ENCODE measurements at regions not wholly inside any gene's neighbourhood (a gene's known extent, or its start where the extent isn't known, plus 50 kb on each side); places are given as distances from the start of the nearest gene placed in this dataset.

GRCh38 chr3:154515921-154516320 is 85.9 kb upstream of the GPR149 start:
- TF ChIP-seq CTCF (IDR thresholded peaks at IDR 0.05 in 8 of 11, conservative IDR thresholded peaks at IDR 0.05 in 3 of 11) (no peak), POLR2A (IDR thresholded peaks at IDR 0.05) (no peak), POLR2AphosphoS5 (IDR thresholded peaks at IDR 0.05) (no peak)
- H3K27me3 ChIP-seq (replicated peaks in 1 of 7), result no peaks in the 10 kb centered on the region
- H3K36me3 ChIP-seq, result no peaks in the 10 kb centered on the region
- DNase-seq, result no peak
- H3K4me3 ChIP-seq, result no peak overlapping the region
- peaks cover 0 to 16% (median 0%) of the 10 kb centered on the region in 8 donors for H3K9me3 ChIP-seq
- no peaks in the 10 kb centered on the region for H3K4me1 ChIP-seq
- intact Hi-C loops (cut with DNase I; ENCODE audit: low total_unique reads), result no loop called here
- WGBS, 5 donors, result 75 to 88% (median 81%) methylated on average over 1 of the region's 1 CpG
- H3K27ac ChIP-seq, result no peak overlapping the region

DNA sequence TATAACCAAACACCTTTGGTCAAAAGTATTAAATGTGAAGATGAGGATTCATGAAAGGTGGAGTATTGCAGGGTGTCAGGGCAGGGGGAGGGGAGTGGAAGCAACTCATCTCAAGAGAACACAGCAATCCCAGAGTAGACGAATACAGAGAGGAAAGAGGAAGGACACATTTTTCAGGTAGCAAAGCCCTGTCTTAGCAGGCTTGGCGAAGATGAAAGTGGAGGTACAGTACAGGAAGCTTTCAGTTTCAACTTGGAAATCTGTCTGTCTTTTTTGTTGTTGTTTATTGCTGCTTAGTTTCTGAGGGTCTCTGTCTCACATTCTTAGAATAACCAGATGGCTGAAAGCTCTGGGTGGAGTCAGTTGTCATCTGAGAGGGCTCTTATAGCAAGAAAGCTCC is 80.8 kb upstream of the GPR149 start:
- intact Hi-C loops (cut with DNase I; ENCODE audit: low total_unique reads), result no loop called here
- Histone ChIP-seq H3K27ac (no peak overlapping the region), H3K4me1 (no peaks in the 10 kb centered on the region), H3K27me3 (replicated peaks in 1 of 7) (no peaks in the 10 kb centered on the region), H3K4me3 (no peak overlapping the region), H3K36me3 (no peaks in the 10 kb centered on the region), H3K9me3 (peaks cover 0 to 10% (median 0%) of the 10 kb centered on the region in 8 donors)
- 52 to 81% (median 71%) methylated on average over 2 of the region's 2 CpGs for WGBS, 5 donors
- no peak for DNase-seq
- TF ChIP-seq POLR2A (IDR thresholded peaks at IDR 0.05), result no peak
- TF ChIP-seq CTCF (IDR thresholded peaks at IDR 0.05 in 8 of 11, conservative IDR thresholded peaks at IDR 0.05 in 3 of 11), result no peak
- TF ChIP-seq POLR2AphosphoS5 (IDR thresholded peaks at IDR 0.05), result no peak

GRCh38 chr3:154507727-154508126 is 77.7 kb upstream of the GPR149 start:
- no peaks in the 10 kb centered on the region for H3K4me1 ChIP-seq
- H3K27ac ChIP-seq, result no peak overlapping the region
- intact Hi-C loops (cut with DNase I; ENCODE audit: low total_unique reads), result no loop called here
- TF ChIP-seq POLR2A (IDR thresholded peaks at IDR 0.05) (no peak), CTCF (IDR thresholded peaks at IDR 0.05 in 8 of 11, conservative IDR thresholded peaks at IDR 0.05 in 3 of 11) (no peak), POLR2AphosphoS5 (IDR thresholded peaks at IDR 0.05) (no peak)
- no peaks in the 10 kb centered on the region for H3K36me3 ChIP-seq
- whole genome bisulfite sequencing, 5 donors, result 70 to 88% (median 84%) methylated on average over 2 of the region's 2 CpGs
- H3K27me3 ChIP-seq (replicated peaks in 1 of 7), result no peaks in the 10 kb centered on the region
- peaks cover 0 to 13% (median 0%) of the 10 kb centered on the region in 8 donors for H3K9me3 ChIP-seq
- DNase-seq, result no peak
- H3K4me3 ChIP-seq, result no peak overlapping the region

DNA sequence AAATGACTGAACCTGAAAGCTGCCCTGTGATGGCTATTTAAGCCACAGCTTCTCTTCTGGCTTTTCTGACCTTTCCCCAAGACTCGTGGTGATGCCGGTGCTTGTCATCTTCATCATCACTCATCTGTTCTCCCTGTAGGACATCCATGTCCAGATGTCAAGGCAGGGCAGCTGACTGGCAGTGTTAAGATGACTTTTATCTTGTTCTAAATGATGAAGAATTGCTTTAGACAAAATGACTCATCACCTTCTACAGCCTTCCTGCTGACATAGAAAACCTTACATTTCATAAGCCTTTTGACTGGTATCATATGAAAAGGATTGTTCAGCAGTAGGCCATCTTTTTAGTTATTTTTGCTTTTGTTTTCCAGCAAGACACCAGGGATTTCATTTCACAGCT is 67.0 kb upstream of the GPR149 start:
- Histone ChIP-seq H3K4me1 (no peaks in the 10 kb centered on the region), H3K27me3 (replicated peaks in 1 of 7) (no peaks in the 10 kb centered on the region), H3K4me3 (no peak overlapping the region), H3K36me3 (no peaks in the 10 kb centered on the region), H3K9me3 (peaks cover 0 to 9% (median 0%) of the 10 kb centered on the region in 8 donors), H3K27ac (no peak overlapping the region)
- 47 to 80% (median 71%) methylated on average over 2 of the region's 2 CpGs for WGBS, 5 donors
- intact Hi-C loops (cut with DNase I; ENCODE audit: low total_unique reads), result no loop called here
- no peak for DNase-seq
- TF ChIP-seq POLR2A (IDR thresholded peaks at IDR 0.05) (no peak), CTCF (IDR thresholded peaks at IDR 0.05 in 8 of 11, conservative IDR thresholded peaks at IDR 0.05 in 3 of 11) (no peak), POLR2AphosphoS5 (IDR thresholded peaks at IDR 0.05) (no peak)

Data from spleen (tissue), 11 donors.